ENCODE measurements at regions not wholly inside any gene's neighbourhood (a gene's known extent, or its start where the extent isn't known, plus 50 kb on each side); places are given as distances from the start of the nearest gene placed in this dataset.

DNA sequence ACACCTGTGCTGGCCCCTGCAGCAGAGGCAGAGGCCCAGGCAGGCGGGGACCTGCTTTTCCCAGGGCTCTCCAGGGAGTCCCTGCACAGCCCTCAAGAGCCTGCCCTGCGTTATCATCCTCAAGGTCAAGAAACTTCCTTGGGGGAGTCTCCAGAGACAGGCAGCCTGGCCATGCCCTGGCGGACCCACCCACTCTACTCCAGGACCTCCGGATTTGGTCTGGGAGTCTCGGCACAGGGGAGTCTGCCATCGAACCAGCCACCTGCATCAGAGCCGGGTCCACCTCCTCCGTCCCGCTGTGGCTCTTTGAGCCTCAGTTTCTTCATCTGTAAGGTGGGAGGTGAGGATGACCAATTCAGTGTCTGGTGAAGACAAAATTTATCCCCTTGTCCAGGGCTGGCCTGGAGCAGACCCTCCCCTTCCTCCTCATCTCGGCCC, 75.3 kb upstream of the TNRC6C start:
- DNase-seq: no peak

GRCh38 chr17:77884019-77884418, 74.5 kb upstream of the TNRC6C start:
- peak; percentile 91 for DNase-seq

DNA sequence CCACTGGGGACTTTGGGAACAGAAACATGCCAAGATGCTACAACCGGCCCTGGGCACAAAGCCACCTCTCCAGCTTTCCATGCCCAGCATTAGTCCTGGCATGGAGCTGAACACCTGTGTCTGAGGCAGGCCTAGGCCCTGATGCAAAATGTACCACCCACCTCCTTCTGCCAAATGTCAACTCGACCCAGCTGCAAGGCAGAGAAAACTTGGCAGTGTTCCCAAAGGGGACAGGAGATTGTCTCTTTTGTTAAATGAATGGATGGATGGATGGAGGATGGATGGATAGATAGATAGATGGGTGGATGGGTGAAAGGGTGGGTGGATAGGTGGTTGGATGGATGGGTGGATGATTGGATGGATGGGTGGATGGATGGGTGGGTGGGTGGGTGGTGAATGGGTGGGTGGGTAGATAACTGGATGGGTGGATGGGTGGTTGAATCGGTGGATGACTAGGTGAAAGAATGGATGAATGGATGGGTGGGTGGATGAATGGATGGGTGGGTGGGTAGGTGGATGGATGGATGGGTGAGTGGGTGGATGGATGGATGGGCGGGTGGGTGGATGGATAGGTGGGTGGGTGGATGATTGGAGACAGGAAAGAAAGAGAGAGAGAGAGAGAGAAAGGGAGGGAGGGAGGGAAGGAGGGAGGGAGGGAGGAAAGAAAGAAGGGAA, 73.4 kb upstream of the TNRC6C start:
- DNase-seq: peak; percentile 74

DNA sequence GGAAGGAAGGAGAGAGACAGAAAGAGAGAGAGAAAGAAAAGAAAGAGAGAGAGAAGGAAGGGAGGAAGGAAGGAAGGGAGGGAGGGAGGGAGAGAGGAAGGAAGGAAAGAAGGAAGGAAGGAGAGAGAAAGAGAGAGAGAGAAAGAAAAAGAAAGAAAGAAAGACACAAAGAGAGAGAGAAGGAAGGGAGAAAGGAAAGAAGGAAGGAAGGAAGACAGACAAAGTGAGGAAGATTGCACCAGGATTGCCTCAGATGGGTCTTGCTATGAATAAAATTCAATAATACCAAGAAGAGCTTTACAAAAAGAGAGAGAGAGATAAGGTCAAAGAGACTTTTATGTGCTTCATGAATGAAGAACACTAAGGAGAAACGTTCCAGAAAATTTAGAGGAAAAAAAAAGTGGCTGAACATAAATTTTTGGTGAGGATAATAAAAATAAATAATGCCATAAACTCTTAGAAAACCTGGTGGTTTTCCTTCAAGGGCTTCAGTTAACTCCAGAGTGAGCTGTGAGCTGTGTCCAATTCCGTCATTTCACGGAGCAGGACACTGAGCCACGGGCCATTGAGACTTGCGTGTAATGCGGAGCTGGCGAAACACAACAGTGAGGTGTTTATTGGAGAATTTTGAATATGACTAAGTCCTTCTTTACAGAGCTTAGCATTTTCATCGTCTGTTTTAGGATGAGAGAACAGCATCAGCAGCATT, 72.7 kb upstream of the TNRC6C start:
- no peak for DNase-seq

DNA sequence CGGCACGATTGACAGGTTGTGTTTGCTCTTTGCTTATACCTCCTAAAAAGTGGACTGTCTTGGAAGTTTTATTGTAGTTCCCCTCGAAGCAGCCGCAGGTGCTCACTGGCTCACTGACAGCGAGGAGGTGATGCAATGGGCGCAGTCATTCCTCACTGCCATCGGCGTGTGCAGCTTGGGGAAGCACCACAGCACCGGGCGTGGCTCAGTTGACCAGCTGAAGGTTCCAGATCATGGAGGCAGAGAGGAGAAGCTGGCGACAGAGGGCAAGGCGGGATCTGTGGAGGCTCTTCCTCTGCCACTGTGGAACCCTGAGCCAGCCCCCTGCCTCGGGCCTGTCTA, 72.1 kb upstream of the TNRC6C start:
- DNase-seq: no peak

DNA sequence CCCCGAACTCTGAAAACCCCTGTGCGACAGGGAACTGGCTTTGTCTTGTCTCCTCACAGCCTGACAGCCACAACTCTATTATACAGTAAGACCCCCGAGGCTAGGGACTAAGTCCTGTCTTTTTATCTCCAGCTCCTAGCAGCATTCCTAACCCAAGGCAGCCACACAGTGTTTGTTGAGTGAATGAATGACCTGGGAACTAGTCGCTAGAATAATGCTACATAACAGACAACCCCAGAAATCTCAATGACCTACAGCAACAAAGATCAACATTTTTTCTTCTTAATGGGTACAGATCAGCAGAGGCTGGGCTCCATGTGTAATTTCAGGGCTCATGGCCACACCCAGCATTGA, 71.4 kb upstream of the TNRC6C start:
- DNase-seq: no peak

DNA sequence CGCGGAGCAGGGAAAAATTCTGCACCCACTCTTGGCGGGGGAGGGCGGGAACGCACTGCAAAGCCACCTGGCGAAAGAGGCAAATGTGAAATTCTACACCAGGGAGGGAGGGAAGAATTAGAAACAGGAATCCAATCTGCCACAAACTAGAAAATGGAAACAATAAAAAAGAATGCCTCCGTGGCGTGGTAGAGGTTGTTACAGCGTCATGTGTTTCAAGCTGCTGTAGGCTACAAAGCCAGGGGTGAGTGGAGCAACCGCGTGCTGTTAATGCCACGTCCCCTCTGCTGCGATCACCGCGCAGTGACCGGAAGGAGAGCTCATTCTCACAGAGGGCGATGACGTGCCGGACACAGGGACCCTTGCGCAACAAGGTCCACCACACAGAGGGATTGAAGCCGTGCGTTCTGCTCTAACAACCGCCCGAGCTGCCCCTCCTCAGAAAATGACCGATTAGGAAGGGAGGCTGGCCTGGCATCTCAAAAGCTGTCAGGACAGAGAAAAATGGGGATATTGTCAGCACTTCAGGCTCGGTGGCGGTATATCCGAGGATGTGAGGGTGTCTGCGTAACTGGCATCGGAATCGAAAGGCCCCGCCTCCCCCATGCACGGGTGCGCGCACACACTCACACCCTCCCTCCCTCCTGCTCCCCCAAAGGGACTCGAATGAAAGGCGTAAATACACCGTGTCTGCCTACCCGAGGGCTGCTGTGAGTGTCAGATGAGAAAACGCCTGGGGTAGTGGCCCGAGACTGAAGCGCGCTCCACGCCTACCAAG, 70.8 kb upstream of the TNRC6C start:
- peak; percentile 94 for DNase-seq

GRCh38 chr17:77888242-77889134, 70.0 kb upstream of the TNRC6C start:
- no peak for DNase-seq

DNA sequence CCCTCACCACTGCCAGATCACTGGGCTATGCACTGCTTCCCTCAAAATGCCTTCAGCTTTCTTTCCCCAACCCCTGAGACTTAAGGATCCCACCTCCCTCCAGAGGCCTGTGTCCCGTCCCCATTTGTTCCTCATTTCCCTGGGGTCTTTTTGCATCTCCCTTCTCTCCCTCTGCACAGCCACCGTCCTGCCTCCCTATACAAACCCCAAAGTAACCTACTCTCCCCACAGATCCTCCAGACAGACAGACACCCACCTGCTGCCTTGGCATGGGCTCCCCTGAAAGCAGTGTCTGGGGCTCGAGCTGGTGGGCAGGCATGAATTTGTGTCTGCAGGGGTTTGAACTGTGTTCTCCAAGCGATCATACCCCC, 69.4 kb upstream of the TNRC6C start:
- DNase-seq: no peak

DNA sequence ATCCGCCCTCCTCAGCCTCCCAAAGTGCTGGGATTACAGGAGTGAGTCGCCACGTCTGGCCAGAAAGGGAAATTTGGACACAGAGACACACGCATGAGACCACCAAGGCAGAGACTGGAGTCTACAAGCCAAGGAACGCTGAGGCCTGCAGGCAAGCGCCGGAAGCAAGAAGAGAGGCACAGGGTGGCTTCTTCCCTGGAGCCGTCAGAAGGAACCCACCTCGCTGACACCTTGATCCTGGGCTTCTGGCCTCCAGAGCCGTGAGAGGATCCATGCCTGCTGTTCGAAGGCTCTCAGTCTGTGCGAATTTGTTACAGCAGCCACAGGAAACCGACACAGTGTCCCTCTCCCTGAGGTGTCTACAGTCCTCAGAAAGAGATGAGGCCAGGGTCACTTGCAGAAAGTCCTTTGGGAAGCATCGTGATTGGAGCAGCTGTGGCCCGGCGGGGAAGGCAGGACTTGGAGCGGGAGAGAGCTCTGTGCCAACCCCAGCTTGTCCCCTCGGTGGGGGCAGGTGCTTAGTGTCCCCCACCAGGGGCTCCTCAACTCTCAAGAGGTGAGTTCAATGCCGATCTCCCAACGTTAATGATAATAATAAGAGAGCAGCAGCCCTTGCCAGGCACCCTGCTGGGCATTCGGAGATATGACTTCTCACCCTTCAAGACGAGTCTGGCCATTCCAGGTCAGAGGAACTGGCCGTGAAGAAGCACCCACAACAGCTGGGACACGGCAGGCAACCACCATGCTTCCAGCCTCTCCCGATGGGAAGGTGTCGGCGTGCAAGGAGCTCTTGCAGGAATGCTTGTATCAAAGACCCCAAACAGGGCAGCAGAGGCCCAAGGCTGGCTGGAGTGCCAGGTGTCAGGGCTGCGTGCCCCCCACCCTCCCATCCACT, 68.4 kb upstream of the TNRC6C start:
- DNase-seq: no peak

DNA sequence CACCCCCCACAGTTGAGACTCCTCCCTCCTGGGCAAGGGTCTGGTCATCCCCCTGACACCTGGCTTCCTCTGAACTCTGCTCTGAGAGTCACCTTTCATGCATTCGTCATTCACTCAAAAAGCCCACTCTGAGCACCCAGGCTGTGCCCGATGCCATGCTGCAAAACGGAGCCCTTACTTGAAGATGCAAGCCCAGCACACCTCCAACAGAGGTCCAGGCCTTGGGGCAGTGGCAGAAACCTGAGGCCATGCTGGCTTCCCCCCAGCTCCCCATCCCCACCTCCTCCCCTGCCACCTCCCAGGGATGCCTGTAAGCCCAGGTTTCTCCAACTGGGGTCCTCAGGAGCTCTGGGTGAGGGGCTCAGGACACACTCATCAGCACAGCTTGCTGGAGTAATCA, 67.7 kb upstream of the TNRC6C start:
- no peak for DNase-seq

GRCh38 chr17:77891602-77892001, 66.9 kb upstream of the TNRC6C start:
- no peak for DNase-seq

DNA sequence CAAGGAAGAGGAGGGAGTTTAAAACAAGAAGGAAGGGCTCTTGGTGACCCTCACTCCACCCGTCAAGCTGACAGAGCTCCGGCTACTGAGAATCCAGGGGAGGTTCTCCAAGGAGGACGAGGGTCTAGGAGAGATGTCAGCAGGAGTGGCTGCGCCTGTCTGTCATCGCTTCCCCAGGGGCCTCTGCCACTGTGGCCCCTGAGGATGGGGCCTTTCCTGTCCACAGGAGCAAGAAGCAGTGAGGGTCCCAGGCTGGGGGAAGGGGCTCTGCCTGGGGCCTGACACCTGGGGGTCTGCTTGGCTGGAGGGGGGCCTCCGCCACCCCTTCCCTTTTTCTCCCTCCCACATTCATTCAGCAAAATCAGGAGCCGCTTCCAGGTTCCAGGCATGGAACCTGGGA, 66.5 kb upstream of the TNRC6C start:
- DNase-seq: no peak

- no peak for DNase-seq
Measured at GRCh38 chr17:77892469-77893143, 65.9 kb upstream of the TNRC6C start.

- DNase-seq: no peak
Measured at GRCh38 chr17:77893144-77894044, 65.1 kb upstream of the TNRC6C start.

DNA sequence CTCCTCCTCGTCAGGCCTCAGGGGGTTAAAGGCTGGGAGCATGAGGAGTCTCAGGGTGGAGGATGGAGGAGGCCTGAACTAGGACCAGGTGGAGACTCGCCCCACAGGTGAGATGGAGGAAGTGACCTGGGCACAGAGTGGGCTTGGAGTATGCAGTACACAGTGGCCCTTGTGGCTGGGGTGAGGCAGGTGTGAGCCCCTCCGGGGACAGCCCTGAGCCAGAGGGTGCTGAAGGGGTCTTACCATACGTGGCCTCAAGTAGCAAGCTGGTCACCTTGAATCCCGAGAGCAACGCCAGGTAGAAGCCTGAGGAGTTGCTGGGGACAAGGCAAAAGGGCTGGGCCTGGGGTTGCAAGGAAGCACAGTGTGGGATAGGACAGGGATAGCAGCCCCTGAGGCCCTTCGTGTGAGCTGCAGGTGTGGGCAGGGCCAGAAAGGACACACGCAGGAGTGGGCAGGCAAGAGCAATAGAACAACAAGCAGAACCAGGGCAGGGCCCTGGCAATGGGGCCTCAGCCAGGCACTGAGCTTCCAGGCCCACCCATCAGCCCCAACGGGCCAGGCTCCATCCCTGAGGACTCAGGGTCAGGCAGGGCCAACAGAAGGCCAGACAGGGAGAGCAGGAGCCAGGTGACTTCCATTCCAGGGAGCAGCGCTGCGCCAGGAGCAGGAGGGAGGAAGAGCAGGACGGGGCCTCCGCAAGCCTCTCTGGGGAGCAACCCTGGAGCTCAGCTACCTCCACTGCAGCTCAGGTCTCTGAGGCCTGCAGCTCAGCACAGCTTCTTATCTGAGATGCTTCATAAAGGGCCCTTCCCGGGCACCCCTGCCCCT, 64.2 kb upstream of the TNRC6C start:
- DNase-seq: no peak

GRCh38 chr17:77897741-77898301, 60.7 kb upstream of the TNRC6C start:
- DNase-seq: no peak

- no peak for DNase-seq
Measured at GRCh38 chr17:77898521-77899434, 59.7 kb upstream of the TNRC6C start.

All from NCI-H2171 treated with DMSO at 0.1 percent for 48 hours (cell line).